ENCODE measurements at regions not wholly inside any gene's neighbourhood (a gene's known extent, or its start where the extent isn't known, plus 50 kb on each side); places are given as distances from the start of the nearest gene placed in this dataset.
"Not testable (repeated sequence)": the region's sequence is repeated elsewhere in the genome, so short reads cannot be mapped to it uniquely, and the experiment has no call there.

- CTCF ChIA-PET; H3K4me1 ChIP-seq (ENCODE audit: control extremely low read depth in 1 of 4, control insufficient read depth in 4 of 4, insufficient read depth in 4 of 4, low read length in 3 of 4); H3K4me3 ChIP-seq (ENCODE audit: control insufficient read depth in 1 of 7, extremely low read depth in 1 of 7, insufficient read depth in 4 of 7, low read depth in 2 of 7, low read length in 6 of 7); H3K27ac ChIP-seq (ENCODE audit: insufficient read depth in 1 of 2, low read depth in 1 of 2, low read length in 2 of 2, poor library complexity in 1 of 2, severe bottlenecking in 2 of 2); DNase-seq; POLR2A ChIA-PET; H3K36me3 ChIP-seq (ENCODE audit: control insufficient read depth in 4 of 4, insufficient read depth in 4 of 4, low read length in 3 of 4); H3K9me3 ChIP-seq (ENCODE audit: control extremely low read depth in 1 of 5, control insufficient read depth in 4 of 5, insufficient read depth in 2 of 5, low read depth in 1 of 5, low read length in 4 of 5); H3K27me3 ChIP-seq (replicated peaks in 2 of 5; ENCODE audit: control insufficient read depth in 4 of 5, insufficient read depth in 5 of 5, low read length in 4 of 5): not testable (repeated sequence)
- no CpG with 5 or more reads among the region's 1 CpG for whole genome bisulfite sequencing (ENCODE audit: insufficient coverage)
Measured at GRCh38 chr6:84821314-84821713, 56.9 kb upstream of the TBX18 start.

DNA sequence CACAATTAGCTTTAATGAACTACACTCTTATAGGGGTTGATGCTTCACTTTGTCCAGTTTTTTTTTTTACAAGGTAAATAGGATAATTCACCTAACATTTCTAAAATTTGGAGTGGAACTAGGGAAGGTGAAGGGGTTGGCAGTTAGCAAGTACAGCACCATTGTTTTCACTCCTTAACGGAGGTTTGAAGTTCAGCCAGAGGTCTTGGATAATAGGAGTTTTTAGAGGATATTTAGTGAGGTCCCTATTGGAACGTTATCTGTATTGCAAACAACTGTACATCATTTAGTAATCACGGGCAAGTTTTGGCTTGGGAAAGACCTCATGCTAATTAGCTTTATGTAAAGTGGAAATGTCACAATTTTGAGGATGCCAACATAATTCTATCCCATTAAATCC, 52.3 kb upstream of the TBX18 start:
- H3K27me3 ChIP-seq (replicated peaks in 2 of 5; ENCODE audit: control insufficient read depth in 4 of 5, insufficient read depth in 5 of 5, low read length in 4 of 5), result no peaks in the 10 kb centered on the region
- no peaks in the 10 kb centered on the region for H3K4me1 ChIP-seq (ENCODE audit: control extremely low read depth in 1 of 4, control insufficient read depth in 4 of 4, insufficient read depth in 4 of 4, low read length in 3 of 4)
- ChIA-PET CTCF (no interaction called here), POLR2A (no interaction called here)
- no CpG with 5 or more reads among the region's 3 CpGs for WGBS (ENCODE audit: insufficient coverage)
- no peaks in the 10 kb centered on the region for H3K36me3 ChIP-seq (ENCODE audit: control insufficient read depth in 4 of 4, insufficient read depth in 4 of 4, low read length in 3 of 4)
- no peaks in the 10 kb centered on the region for H3K9me3 ChIP-seq (ENCODE audit: control extremely low read depth in 1 of 5, control insufficient read depth in 4 of 5, insufficient read depth in 2 of 5, low read depth in 1 of 5, low read length in 4 of 5)
- H3K4me3 ChIP-seq (ENCODE audit: control insufficient read depth in 1 of 7, extremely low read depth in 1 of 7, insufficient read depth in 4 of 7, low read depth in 2 of 7, low read length in 6 of 7), result no peak overlapping the region
- DNase-seq, result no peak
- H3K27ac ChIP-seq (ENCODE audit: insufficient read depth in 1 of 2, low read depth in 1 of 2, low read length in 2 of 2, poor library complexity in 1 of 2, severe bottlenecking in 2 of 2), result no peak overlapping the region

GRCh38 chr6:84815896-84816735, 51.7 kb upstream of the TBX18 start:
- ChIA-PET CTCF (no interaction called here), POLR2A (no interaction called here)
- H3K4me3 ChIP-seq (ENCODE audit: control insufficient read depth in 1 of 7, extremely low read depth in 1 of 7, insufficient read depth in 4 of 7, low read depth in 2 of 7, low read length in 6 of 7), result no peak overlapping the region
- H3K27ac ChIP-seq (ENCODE audit: insufficient read depth in 1 of 2, low read depth in 1 of 2, low read length in 2 of 2, poor library complexity in 1 of 2, severe bottlenecking in 2 of 2), result no peak overlapping the region
- DNase-seq, result no peak
- H3K4me1 ChIP-seq (ENCODE audit: control extremely low read depth in 1 of 4, control insufficient read depth in 4 of 4, insufficient read depth in 4 of 4, low read length in 3 of 4), result no peaks in the 10 kb centered on the region
- H3K36me3 ChIP-seq (ENCODE audit: control insufficient read depth in 4 of 4, insufficient read depth in 4 of 4, low read length in 3 of 4), result no peaks in the 10 kb centered on the region
- peaks cover 0 to 3% (median 0%) of the 10 kb centered on the region in 5 experiments for H3K27me3 ChIP-seq (replicated peaks in 2 of 5; ENCODE audit: control insufficient read depth in 4 of 5, insufficient read depth in 5 of 5, low read length in 4 of 5)
- WGBS (ENCODE audit: insufficient coverage), result 100% methylated on average over 2 of the region's 3 CpGs
- H3K9me3 ChIP-seq (ENCODE audit: control extremely low read depth in 1 of 5, control insufficient read depth in 4 of 5, insufficient read depth in 2 of 5, low read depth in 1 of 5, low read length in 4 of 5), result no peaks in the 10 kb centered on the region

Data from common myeloid progenitor, CD34-positive (primary cell).